ENCODE measurements at regions not wholly inside any gene's neighbourhood (a gene's known extent, or its start where the extent isn't known, plus 50 kb on each side); places are given as distances from the start of the nearest gene placed in this dataset.

- Histone ChIP-seq H3K9me3 (replicated peaks; ENCODE audit: insufficient read depth, low read length) (no peaks in the 10 kb centered on the region), H3K27me3 (replicated peaks; ENCODE audit: insufficient read depth, low read length) (no peaks in the 10 kb centered on the region), H3K4me2 (ENCODE audit: low read depth, low read length) (no peak overlapping the region), H3K9me2 (replicated peaks; ENCODE audit: insufficient read depth, low read length) (no peaks in the 10 kb centered on the region), H3F3A (ENCODE audit: insufficient read depth, low read length) (no peaks in the 10 kb centered on the region), H3K27ac (ENCODE audit: low read length) (no peak overlapping the region), H2AFZ (ENCODE audit: low read length) (no peak overlapping the region), H3K4me1 (ENCODE audit: low read length) (no peaks in the 10 kb centered on the region), H3K9ac (ENCODE audit: low read length) (no peak overlapping the region), H4K20me1 (ENCODE audit: insufficient read depth, low read length) (no peaks in the 10 kb centered on the region), H3K36me3 (replicated peaks; ENCODE audit: insufficient read depth, low read length) (no peaks in the 10 kb centered on the region), H3K4me3 (ENCODE audit: low read length) (no peak overlapping the region), H3K79me2 (ENCODE audit: low read length) (no peaks in the 10 kb centered on the region)
- no peak for DNase-seq
- no peak for TF ChIP-seq EZH2 (optimal IDR thresholded peaks at IDR 0.05; ENCODE audit: low read depth, low read length)
- no peak for TF ChIP-seq CTCF (IDR thresholded peaks at IDR 0.05; ENCODE audit: low read length)
- TF ChIP-seq EZH2phosphoT487 (IDR thresholded peaks at IDR 0.05; ENCODE audit: low read length) = no peak
Observed at GRCh38 chr4:89482926-89483595, 175.5 kb upstream of the GPRIN3 start.

- no peaks in the 10 kb centered on the region for H3K9me2 ChIP-seq (replicated peaks; ENCODE audit: insufficient read depth, low read length)
- H3F3A ChIP-seq (ENCODE audit: insufficient read depth, low read length) = no peaks in the 10 kb centered on the region
- H3K27ac ChIP-seq (ENCODE audit: low read length) = no peak overlapping the region
- no peak overlapping the region for H3K4me2 ChIP-seq (ENCODE audit: low read depth, low read length)
- no peaks in the 10 kb centered on the region for H3K36me3 ChIP-seq (replicated peaks; ENCODE audit: insufficient read depth, low read length)
- no peaks in the 10 kb centered on the region for H3K4me1 ChIP-seq (ENCODE audit: low read length)
- no peak overlapping the region for H2AFZ ChIP-seq (ENCODE audit: low read length)
- H3K9me3 ChIP-seq (replicated peaks; ENCODE audit: insufficient read depth, low read length) = no peaks in the 10 kb centered on the region
- H4K20me1 ChIP-seq (ENCODE audit: insufficient read depth, low read length) = no peaks in the 10 kb centered on the region
- no peak overlapping the region for H3K4me3 ChIP-seq (ENCODE audit: low read length)
- no peak overlapping the region for H3K9ac ChIP-seq (ENCODE audit: low read length)
- no peaks in the 10 kb centered on the region for H3K79me2 ChIP-seq (ENCODE audit: low read length)
- peak; percentile 49 for DNase-seq
- TF ChIP-seq EZH2phosphoT487 (IDR thresholded peaks at IDR 0.05; ENCODE audit: low read length) (no peak), CTCF (IDR thresholded peaks at IDR 0.05; ENCODE audit: low read length) (peak; percentile 42)
- H3K27me3 ChIP-seq (replicated peaks; ENCODE audit: insufficient read depth, low read length) = no peaks in the 10 kb centered on the region
Observed at GRCh38 chr4:89482251-89482650, 174.7 kb upstream of the GPRIN3 start.

GRCh38 chr4:89469930-89470375 is 162.4 kb upstream of the GPRIN3 start:
- Histone ChIP-seq H3K4me2 (ENCODE audit: low read depth, low read length) (peak overlapping the region; percentile 25), H3K9ac (ENCODE audit: low read length) (no peak overlapping the region), H3K27me3 (replicated peaks; ENCODE audit: insufficient read depth, low read length) (no peaks in the 10 kb centered on the region), H3K4me3 (ENCODE audit: low read length) (no peak overlapping the region), H3K9me3 (replicated peaks; ENCODE audit: insufficient read depth, low read length) (no peaks in the 10 kb centered on the region), H3K36me3 (replicated peaks; ENCODE audit: insufficient read depth, low read length) (no peaks in the 10 kb centered on the region), H3K79me2 (ENCODE audit: low read length) (no peaks in the 10 kb centered on the region), H3K9me2 (replicated peaks; ENCODE audit: insufficient read depth, low read length) (no peaks in the 10 kb centered on the region), H3K27ac (ENCODE audit: low read length) (peak overlapping the region; percentile 33; the same call in 1 of the 2 replicates), H2AFZ (ENCODE audit: low read length) (peak overlapping the region; percentile 20; the same call in 1 of the 2 replicates), H4K20me1 (ENCODE audit: insufficient read depth, low read length) (no peaks in the 10 kb centered on the region), H3F3A (ENCODE audit: insufficient read depth, low read length) (no peaks in the 10 kb centered on the region), H3K4me1 (ENCODE audit: low read length) (0 out of 2 replicates have a peak, but pooled peaks cover 7% of the 10 kb centered on the region)
- DNase-seq = peak; percentile 50
- TF ChIP-seq EZH2phosphoT487 (IDR thresholded peaks at IDR 0.05; ENCODE audit: low read length) (no peak), EZH2 (optimal IDR thresholded peaks at IDR 0.05; ENCODE audit: low read depth, low read length) (no peak), CTCF (IDR thresholded peaks at IDR 0.05; ENCODE audit: low read length) (no peak)

Data from MM.1S (cell line).